H1 (cell line): ENCODE measurements at regions not wholly inside any gene's neighbourhood (a gene's known extent, or its start where the extent isn't known, plus 50 kb on each side); places are given as distances from the start of the nearest gene placed in this dataset.

Source experiments
- CTCF ChIA-PET: fragments of 300-600 bp; sonication (Branson Sonifier 250); formaldehyde crosslinking; loops from one replicate; lab custom pipeline; 2021; ENCODE audit not compliant: partially characterized antibody; lab: Charles Lee
- POLR2A ChIA-PET: fragments of 300-600 bp; sonication (Branson Sonifier 250); formaldehyde crosslinking; loops from one replicate; lab custom pipeline; 2021; ENCODE audit warnings: inconsistent platforms; ENCODE audit not compliant: partially characterized antibody; lab: Charles Lee
- DNase-seq, 2 experiments: peaks; one replicate each; pipeline versions ENCODE4 v3.0.0 to v3.0.0-alpha.2; 2010 to 2022; ENCODE audit warnings: low spot score in 2 of 2, low read depth in 1 of 2, mixed read lengths in 1 of 2
- FAIRE-seq: peaks from 2 replicates; lab custom pipeline; 2011; peaks lifted over from hg19 to GRCh38; lab: Jason Lieb, UNC
- H2AFZ ChIP-seq: 2 replicates; pipeline ENCODE4 v1.8.1; 2012; ENCODE audit warnings: low read length, inconsistent platforms
- H2AK5ac ChIP-seq: 2 replicates; pipeline ENCODE4 v1.6.1; 2013; ENCODE audit warnings: low read depth, low read length
- H2BK120ac ChIP-seq: replicated peaks from 2 replicates; pipeline ENCODE3; 2013; ENCODE audit warnings: low read depth, low read length, inconsistent platforms
- H2BK12ac ChIP-seq: 2 replicates; pipeline ENCODE4 v1.6.1; 2013; ENCODE audit warnings: low read depth, low read length
- H2BK15ac ChIP-seq: 2 replicates; pipeline ENCODE4 v1.6.1; 2013; ENCODE audit warnings: low read length
- H2BK20ac ChIP-seq: 2 replicates; pipeline ENCODE4 v1.6.1; 2013; ENCODE audit warnings: low read length
- H2BK5ac ChIP-seq: 2 replicates; pipeline ENCODE4 v1.6.1; 2013; ENCODE audit warnings: low read depth, low read length
- H3K14ac ChIP-seq: 2 replicates; pipeline ENCODE4 v1.6.1; 2013; ENCODE audit warnings: inconsistent platforms; ENCODE audit not compliant: insufficient read length
- H3K18ac ChIP-seq: 2 replicates; pipeline ENCODE4 v1.6.1; 2013; ENCODE audit warnings: low read length; ENCODE audit errors: extremely low read depth
- H3K23ac ChIP-seq: 2 replicates; pipeline ENCODE4 v1.6.1; 2013; ENCODE audit warnings: inconsistent platforms; ENCODE audit not compliant: insufficient read length
- H3K23me2 ChIP-seq: 2 replicates; pipeline ENCODE4 v1.6.1; 2013; ENCODE audit warnings: low read depth, low read length
- H3K27ac ChIP-seq: 2 replicates; pipeline ENCODE4 v1.6.1; 2011; ENCODE audit warnings: low read depth, low read length, inconsistent platforms
- H3K27me3 ChIP-seq, 4 experiments: replicated peaks in 1 of 4; 1 replicate in 1 of 4; 2 replicates in 3 of 4; pipeline versions ENCODE4 v1.6.1 to v1.8.1; 2011 to 2013; ENCODE audit warnings: low read length in 3 of 4, mild to moderate bottlenecking in 3 of 4, inconsistent platforms in 2 of 4, mixed read lengths in 2 of 4, moderate library complexity in 1 of 4; ENCODE audit not compliant: control insufficient read depth in 3 of 4, insufficient read depth in 3 of 4; ENCODE audit errors: extremely low read depth in 1 of 4
- H3K36me3 ChIP-seq, 4 experiments: 2 replicates each; pipeline versions ENCODE4 v1.6.1 to v1.8.1; 2011 to 2013; ENCODE audit warnings: mild to moderate bottlenecking in 4 of 4, low read length in 3 of 4, moderate library complexity in 2 of 4, control low read depth in 1 of 4, inconsistent platforms in 1 of 4; ENCODE audit not compliant: insufficient read depth in 4 of 4, control insufficient read depth in 2 of 4
- H3K4ac ChIP-seq: replicated peaks from 2 replicates; pipeline ENCODE3; 2013; ENCODE audit warnings: low read length, low read depth, mixed read lengths, inconsistent platforms; ENCODE audit not compliant: insufficient read length
- H3K4me1 ChIP-seq, 4 experiments: replicated peaks in 1 of 4; 1 replicate in 1 of 4; 2 replicates in 3 of 4; pipeline versions ENCODE4 v1.6.1 to v1.8.1; 2011 to 2013; ENCODE audit warnings: low read length in 3 of 4, inconsistent platforms in 2 of 4, mixed read lengths in 1 of 4; ENCODE audit not compliant: insufficient read depth in 4 of 4, control insufficient read depth in 3 of 4
- H3K4me2 ChIP-seq, 2 experiments: 2 replicates each; pipeline versions ENCODE4 v1.6.1 to v1.8.1; 2011 to 2013; ENCODE audit warnings: low read depth in 2 of 2, low read length in 2 of 2, control low read depth in 1 of 2, inconsistent platforms in 1 of 2, mild to moderate bottlenecking in 1 of 2; ENCODE audit not compliant: insufficient read depth in 1 of 2
- H3K4me3 ChIP-seq, 4 experiments: fragments of 200-600, 300-600 bp in 1 of 4; sonication (generic), shearing (Covaris generic), sonication (Bioruptor Twin) in 1 of 4; 2 replicates each; pipeline versions ENCODE4 v1.5.1 to v1.8.1; 2011 to 2016; ENCODE audit warnings: low read length in 4 of 4, low read depth in 3 of 4, control low read depth in 2 of 4, inconsistent platforms in 2 of 4, mild to moderate bottlenecking in 2 of 4, mixed read lengths in 1 of 4, moderate library complexity in 1 of 4; ENCODE audit not compliant: insufficient read depth in 2 of 4; ENCODE audit errors: extremely low read depth in 1 of 4
- H3K56ac ChIP-seq: replicated peaks from 2 replicates; pipeline ENCODE3; 2013; ENCODE audit warnings: low read depth, mild to moderate bottlenecking, mixed read lengths, low read length, inconsistent platforms; ENCODE audit not compliant: insufficient read length
- H3K79me1 ChIP-seq: 2 replicates; pipeline ENCODE4 v1.6.1; 2013; ENCODE audit warnings: low read depth, low read length, control low read depth
- H3K79me2 ChIP-seq, 2 experiments: 2 replicates each; pipeline versions ENCODE4 v1.6.1 to v1.8.1; 2012 to 2013; ENCODE audit warnings: low read length in 2 of 2, mild to moderate bottlenecking in 2 of 2, inconsistent platforms in 1 of 2; ENCODE audit not compliant: insufficient read depth in 2 of 2, control insufficient read depth in 1 of 2
- H3K9ac ChIP-seq, 4 experiments: replicated peaks in 1 of 4; 1 replicate in 1 of 4; 2 replicates in 3 of 4; pipeline versions ENCODE4 v1.6.1 to v1.8.1; 2011 to 2013; ENCODE audit warnings: low read depth in 3 of 4, low read length in 3 of 4, control low read depth in 2 of 4, mild to moderate bottlenecking in 2 of 4, moderate library complexity in 2 of 4, inconsistent platforms in 1 of 4; ENCODE audit errors: extremely low read depth in 1 of 4
- H3K9me3 ChIP-seq, 2 experiments: 2 replicates each; pipeline versions ENCODE4 v1.6.1 to v1.8.1; 2012 to 2013; ENCODE audit warnings: mild to moderate bottlenecking in 2 of 2, moderate library complexity in 2 of 2, control low read depth in 1 of 2, inconsistent platforms in 1 of 2, low read depth in 1 of 2, low read length in 1 of 2, mixed read lengths in 1 of 2; ENCODE audit not compliant: insufficient read depth in 2 of 2
- H4K20me1 ChIP-seq, 2 experiments: replicated peaks in 1 of 2; 2 replicates each; pipeline versions ENCODE3 to v1.8.1; 2011 to 2013; ENCODE audit warnings: inconsistent platforms in 2 of 2, low read length in 2 of 2, mild to moderate bottlenecking in 1 of 2; ENCODE audit not compliant: insufficient read depth in 2 of 2, control insufficient read depth in 1 of 2
- H4K5ac ChIP-seq: 2 replicates; pipeline ENCODE4 v1.6.1; 2013; ENCODE audit warnings: low read length, low read depth, mixed read lengths, inconsistent platforms; ENCODE audit not compliant: insufficient read length
- H4K8ac ChIP-seq: 2 replicates; pipeline ENCODE4 v1.8.0; 2013; ENCODE audit warnings: mild to moderate bottlenecking, moderate library complexity, low read length, inconsistent platforms; ENCODE audit not compliant: insufficient read depth; ENCODE audit errors: extremely low read depth
- H4K91ac ChIP-seq: replicated peaks from 2 replicates; pipeline ENCODE3; 2013; ENCODE audit warnings: low read length, mixed read lengths, inconsistent platforms; ENCODE audit not compliant: insufficient read length
- MAFK ChIP-seq: IDR thresholded peaks from 2 replicates; pipeline ENCODE4 v1.6.1; 2012; ENCODE audit warnings: low read depth, mild to moderate bottlenecking, improper control_type of control experiment, low read length
- SUZ12 ChIP-seq: fragments of 200-600 bp; sonication (generic); IDR thresholded peaks from 2 replicates; pipeline ENCODE4 v1.6.1; 2012; ENCODE audit warnings: mild to moderate bottlenecking, inconsistent platforms, low read length, moderate library complexity, mixed read lengths
- TAF7 ChIP-seq: optimal IDR thresholded peaks from 2 replicates; pipeline ENCODE3; 2011; ENCODE audit warnings: low read depth, mild to moderate bottlenecking, inconsistent platforms, low read length, moderate library complexity, borderline replicate concordance
- USF2 ChIP-seq: IDR thresholded peaks from 2 replicates; pipeline ENCODE4 v1.6.1; 2011; ENCODE audit warnings: low read length, improper control_type of control experiment
- WGBS, 2 experiments: shearing (Covaris generic) in 1 of 2; methylation state at CpG; one replicate each; pipeline versions ENCODE4 v1.1.6 to v1.1.7; 2013 to 2015; ENCODE audit warnings: low lambda C conversion rate in 2 of 2, mixed read lengths in 2 of 2, inconsistent platforms in 1 of 2, low coverage in 1 of 2, missing lambda C conversion rate in 1 of 2; ENCODE audit not compliant: insufficient replicate concordance in 2 of 2, insufficient coverage in 1 of 2, insufficient read length in 1 of 2; ENCODE audit errors: extremely low coverage in 1 of 2, missing lambda C conversion rate in 1 of 2; 5-methylcytosine and 5-hydroxymethylcytosine counted together
- TF ChIP-seq, protein P1 (sequence below): IDR thresholded peaks from 2 replicates; pipeline ENCODE4 v1.6.1; 2012; ENCODE audit warnings: inconsistent platforms

DNA sequence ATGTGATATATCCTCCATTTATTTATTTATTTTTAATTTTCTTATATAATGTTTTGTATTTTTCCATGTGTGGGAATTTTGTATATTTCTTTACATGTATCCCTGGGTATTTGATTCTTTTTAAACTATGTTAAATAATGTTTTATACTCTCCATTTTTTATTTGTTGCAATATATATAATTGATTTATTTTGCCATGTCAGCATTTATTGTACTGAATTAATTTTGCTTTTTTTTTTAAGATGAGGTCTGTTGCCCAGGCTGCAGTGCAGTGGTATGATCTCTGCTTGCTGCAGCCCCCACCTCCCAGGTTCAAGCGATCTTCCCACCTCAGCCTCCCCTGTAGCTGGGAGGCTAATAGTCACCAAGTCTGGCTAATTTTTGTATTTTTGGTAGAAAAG lies 187.4 kb downstream of the CDC14C start:
- FAIRE-seq (no peak), DNase-seq (no peak)
- ChIA-PET CTCF (no interaction called here), POLR2A (interaction anchor here (1.1 kb wide), 1 partner anchor 9 kb away, joined by 5 read pairs; no protein-coding TSS in a partner anchor)
- Histone ChIP-seq H3K4me2 (no peak overlapping the region), H2BK12ac (no peak overlapping the region), H4K91ac (no peak overlapping the region), H3K27ac (no peak overlapping the region), H3K56ac (no peak overlapping the region), H3K4ac (no peak overlapping the region), H3K79me2 (no peaks in the 10 kb centered on the region), H2BK120ac (no peak overlapping the region), H3K23me2 (no peaks in the 10 kb centered on the region), H2AFZ (no peak overlapping the region), H2BK5ac (no peak overlapping the region), H3K23ac (no peak overlapping the region), H3K79me1 (no peaks in the 10 kb centered on the region), H2AK5ac (no peak overlapping the region), H3K18ac (no peak overlapping the region), H3K4me1 (no peaks in the 10 kb centered on the region; a peak in 1 of 7 replicates), H3K9ac (no peak overlapping the region), H3K36me3 (peaks cover 0 to 4% (median 0%) of the 10 kb centered on the region in 4 experiments; a peak in 1 of 8 replicates), H2BK15ac (no peak overlapping the region), H3K4me3 (no peak overlapping the region), H4K5ac (no peak overlapping the region), H3K14ac (no peak overlapping the region), H4K8ac (no peak overlapping the region), H3K27me3 (no peaks in the 10 kb centered on the region), H3K9me3 (peaks cover 13 to 21% of the 10 kb centered on the region in 2 experiments), H2BK20ac (peak overlapping the region; percentile 80; the same call in 1 of the 2 replicates), H4K20me1 (no peaks in the 10 kb centered on the region)
- WGBS, 2 experiments: 94% methylated on average over 1 of the region's 1 CpG; no CpG with 5 or more reads in 1 of the 2 experiments
- TF ChIP-seq SUZ12: no peak
- no peak for TF ChIP-seq TAF7
- no peak for TF ChIP-seq USF2
- TF ChIP-seq, protein P1, sequence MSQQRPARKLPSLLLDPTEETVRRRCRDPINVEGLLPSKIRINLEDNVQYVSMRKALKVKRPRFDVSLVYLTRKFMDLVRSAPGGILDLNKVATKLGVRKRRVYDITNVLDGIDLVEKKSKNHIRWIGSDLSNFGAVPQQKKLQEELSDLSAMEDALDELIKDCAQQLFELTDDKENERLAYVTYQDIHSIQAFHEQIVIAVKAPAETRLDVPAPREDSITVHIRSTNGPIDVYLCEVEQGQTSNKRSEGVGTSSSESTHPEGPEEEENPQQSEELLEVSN: no peak
- TF ChIP-seq MAFK: peak; percentile 98
